HepG2 (cell line): ENCODE measurements at regions not wholly inside any gene's neighbourhood (a gene's known extent, or its start where the extent isn't known, plus 50 kb on each side); places are given as distances from the start of the nearest gene placed in this dataset.
"Not testable (repeated sequence)": the region's sequence is repeated elsewhere in the genome, so short reads cannot be mapped to it uniquely, and the experiment has no call there.

Experiments
- ATAC-seq: fragments of 200-7000 bp; cut with Tn5 transposase; 3 replicates; pipeline ENCODE4 v1.9.1; 2020; ENCODE audit warnings: mild to moderate bottlenecking, moderate library complexity
- BruUV-seq: library from RNA; stranded (reverse); fragments of 400-500 nt; replicated peaks from 2 replicates; lab custom pipeline; 2021; lab: Mats Ljungman, UMichigan
- CTCF ChIA-PET: fragments of 300-600 bp; formaldehyde crosslinking; extraction: SDS; loops from one replicate; lab custom pipeline; 2021; ENCODE audit warnings: low total read pairs, inconsistent platforms, low intra/inter-chr PET ratio; lab: Yijun Ruan, JAX
- POLR2A ChIA-PET: fragments of 350-600 bp; sonication (Branson Sonifier 250); formaldehyde crosslinking; loops from one replicate; lab custom pipeline; 2020; ENCODE audit warnings: antibody characterized with exemption, inconsistent platforms; lab: Yijun Ruan, JAX
- DNase-seq: peaks from one replicate; pipeline ENCODE4 v3.0.0-alpha.2; 2015; ENCODE audit warnings: low spot score
- FAIRE-seq: peaks from 3 replicates; lab custom pipeline; 2011; peaks lifted over from hg19 to GRCh38; lab: Jason Lieb, UNC
- H2AFZ ChIP-seq: one replicate; pipeline ENCODE4 v1.6.1; 2011; ENCODE audit warnings: low read length, inconsistent platforms
- H3K27ac ChIP-seq: fragments of 300-600 bp; 3 replicates; pipeline ENCODE4 v1.8.0; 2011; ENCODE audit warnings: mixed run types, mild to moderate bottlenecking, mixed read lengths, low read length, inconsistent platforms; ENCODE audit not compliant: insufficient read depth; ENCODE audit errors: extremely low read length
- H3K27me3 ChIP-seq, 2 experiments: fragments of 200-600 bp in 1 of 2; 2 replicates in 1 of 2; 3 replicates in 1 of 2; pipeline versions ENCODE4 v1.6.0 to v1.8.0; 2011; ENCODE audit warnings: low read length in 2 of 2, mild to moderate bottlenecking in 2 of 2, moderate library complexity in 2 of 2, inconsistent platforms in 1 of 2; ENCODE audit not compliant: insufficient read depth in 2 of 2, control insufficient read depth in 1 of 2
- H3K36me3 ChIP-seq, 2 experiments: fragments of 200-600 bp in 1 of 2; replicated peaks in 1 of 2; 2 replicates in 1 of 2; 3 replicates in 1 of 2; pipeline versions ENCODE4 v1.5.1 to v1.8.0; 2011; ENCODE audit warnings: low read length in 2 of 2, inconsistent platforms in 1 of 2; ENCODE audit not compliant: insufficient read depth in 2 of 2, control insufficient read depth in 1 of 2
- H3K4me1 ChIP-seq: 2 replicates; pipeline ENCODE4 v1.5.1; 2012; ENCODE audit warnings: low read length, inconsistent platforms; ENCODE audit not compliant: insufficient read depth
- H3K4me2 ChIP-seq: 2 replicates; pipeline ENCODE4 v1.6.0; 2011; ENCODE audit warnings: low read depth, low read length, inconsistent platforms
- H3K4me3 ChIP-seq, 3 experiments: fragments of 200-600 bp in 1 of 3; sonication (generic), shearing (Covaris generic) in 1 of 3; replicated peaks in 1 of 3; 2 replicates each; pipeline ENCODE4 v1.5.1; 2011 to 2016; ENCODE audit warnings: low read length in 3 of 3, inconsistent platforms in 2 of 3, low read depth in 2 of 3, mild to moderate bottlenecking in 2 of 3, control low read depth in 1 of 3, mixed read lengths in 1 of 3; ENCODE audit not compliant: insufficient read depth in 1 of 3
- H3K79me2 ChIP-seq: one replicate; pipeline ENCODE4 v1.6.1; 2011; ENCODE audit warnings: low read length, inconsistent platforms; ENCODE audit not compliant: insufficient read depth
- H3K9ac ChIP-seq: 2 replicates; pipeline ENCODE4 v1.6.0; 2011; ENCODE audit warnings: mild to moderate bottlenecking, low read depth, low read length, inconsistent platforms; ENCODE audit not compliant: insufficient read depth
- H3K9me3 ChIP-seq: 2 replicates; pipeline ENCODE4 v1.5.1; 2012; ENCODE audit warnings: mild to moderate bottlenecking, low read length
- H4K20me1 ChIP-seq: 2 replicates; pipeline ENCODE4 v1.6.0; 2011; ENCODE audit warnings: inconsistent platforms, mild to moderate bottlenecking, low read length, moderate library complexity; ENCODE audit not compliant: insufficient read depth
- AHR ChIP-seq: IDR thresholded peaks from 2 replicates; pipeline ENCODE4 v1.6.1; 2018; ENCODE audit warnings: missing genetic modification reagents, missing compliant biosample characterization
- ISX ChIP-seq: sonication (generic); formaldehyde crosslinking; conservative IDR thresholded peaks from 2 replicates; pipeline ENCODE4 v1.5.0; 2020; ENCODE audit warnings: missing genetic modification reagents
- NFKB2 ChIP-seq: sonication (generic); formaldehyde crosslinking; IDR thresholded peaks from 2 replicates; pipeline ENCODE4 v1.4.0; 2020; ENCODE audit warnings: missing genetic modification reagents, borderline replicate concordance
- TFE3 ChIP-seq: IDR thresholded peaks from 2 replicates; pipeline ENCODE4 v1.6.1; 2016
- WGBS: methylation state at CpG from one replicate; pipeline ENCODE4 v1.1.6; 2017; ENCODE audit warnings: low lambda C conversion rate; 5-methylcytosine and 5-hydroxymethylcytosine counted together
- in situ Hi-C: cut with HindIII; loops from 2 replicates; pipeline ENCODE4 v1.10.0; 2017; ENCODE audit warnings: low pct_unique_long_range_greater_than_20kb; ENCODE audit not compliant: extremely low pct_ligation_motif_present
- intact Hi-C: fragments of 100-400 bp; cut with micrococcal nuclease; formaldehyde crosslinking; loops from one replicate; pipeline ENCODE4 v1.10.0; 2022; ENCODE audit not compliant: unreplicated experiment

- H3K36me3 ChIP-seq, H3K4me2 ChIP-seq, BruUV-seq, H3K4me3 ChIP-seq, H3K9ac ChIP-seq, H3K9me3 ChIP-seq, ATAC-seq, CTCF ChIA-PET, in situ Hi-C loops, H2AFZ ChIP-seq, H3K27me3 ChIP-seq, DNase-seq, H4K20me1 ChIP-seq, intact Hi-C loops, H3K79me2 ChIP-seq, POLR2A ChIA-PET, H3K27ac ChIP-seq, FAIRE-seq, H3K4me1 ChIP-seq: not testable (repeated sequence)
- WGBS: 12% methylated on average over 1 of the region's 1 CpG
Measured at GRCh38 chr5:3147405-3147804, 395.9 kb upstream of the IRX2 start.

DNA sequence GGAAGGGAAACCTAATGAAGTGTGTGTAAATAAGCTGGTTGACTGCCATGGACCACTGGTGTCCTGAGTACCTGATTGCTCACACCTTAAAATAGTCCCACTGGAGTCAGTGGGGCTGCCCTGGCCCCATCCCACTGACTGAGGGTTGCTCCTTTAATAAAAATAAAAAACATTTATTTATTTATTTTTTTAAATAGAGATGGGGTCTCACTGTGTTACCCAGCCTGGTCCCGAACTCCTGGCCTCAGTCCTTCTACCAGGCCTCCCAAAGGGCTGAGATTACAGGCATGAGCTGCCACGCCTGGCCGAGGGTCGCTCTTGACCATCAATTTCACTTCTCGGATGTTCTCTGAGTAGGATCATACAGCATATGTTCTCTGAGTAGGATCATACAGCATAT is 394.2 kb upstream of the IRX2 start:
- no peak overlapping the region for H2AFZ ChIP-seq
- no peak overlapping the region for H3K27ac ChIP-seq
- no peaks in the 10 kb centered on the region for H3K4me1 ChIP-seq
- H3K4me2 ChIP-seq: no peak overlapping the region
- FAIRE-seq (no peak), DNase-seq (no peak), ATAC-seq (no peak)
- POLR2A ChIA-PET: no interaction called here
- intact Hi-C loops (no loop called here), in situ Hi-C loops (no loop called here)
- H3K9me3 ChIP-seq: no peaks in the 10 kb centered on the region
- H4K20me1 ChIP-seq: no peaks in the 10 kb centered on the region
- no peaks in the 10 kb centered on the region for H3K79me2 ChIP-seq
- TF ChIP-seq ISX (CRISPR knock-in tag): no peak
- TF ChIP-seq AHR (CRISPR knock-in tag): no peak
- no peak for TF ChIP-seq TFE3 (CRISPR knock-in tag)
- TF ChIP-seq NFKB2 (CRISPR knock-in tag): no peak
- BruUV-seq: no TSS peak
- peaks cover under 1 to 2% of the 10 kb centered on the region in 2 experiments; a peak in 2 of 5 replicates for H3K27me3 ChIP-seq
- WGBS: 0% methylated on average over 5 of the region's 5 CpGs
- H3K4me3 ChIP-seq: no peak overlapping the region
- no peak overlapping the region for H3K9ac ChIP-seq
- no peaks in the 10 kb centered on the region for H3K36me3 ChIP-seq
- CTCF ChIA-PET: no interaction called here
